ENCODE measurements at regions not wholly inside any gene's neighbourhood (a gene's known extent, or its start where the extent isn't known, plus 50 kb on each side); places are given as distances from the start of the nearest gene placed in this dataset.

- ChIA-PET POLR2A (no interaction called here), CTCF (no interaction called here)
- no peak for TF ChIP-seq ZNF426 (tag by site-specific recombination; IDR thresholded peaks at IDR 0.05)
- Histone ChIP-seq H3K4me3 (ENCODE audit: low read depth, low read length) (no peak overlapping the region), H3K9me3 (ENCODE audit: control insufficient read depth, insufficient read depth, low read depth, low read length) (no peaks in the 10 kb centered on the region), H3K36me3 (ENCODE audit: control insufficient read depth in 2 of 2, insufficient read depth in 1 of 2, low read length in 2 of 2) (no peaks in the 10 kb centered on the region), H3K4me1 (ENCODE audit: control insufficient read depth, insufficient read depth, low read length) (no peaks in the 10 kb centered on the region), H3K27ac (ENCODE audit: extremely low read depth, low read depth, low read length) (no peak overlapping the region)
Observed at GRCh38 chr2:7880566-7880965, 801.3 kb upstream of the ID2 start.

- ChIA-PET CTCF (no interaction called here), POLR2A (no interaction called here)
- no peaks in the 10 kb centered on the region for H3K9me3 ChIP-seq (ENCODE audit: control insufficient read depth, insufficient read depth, low read depth, low read length)
- H3K27ac ChIP-seq (ENCODE audit: extremely low read depth, low read depth, low read length) = no peak overlapping the region
- H3K4me1 ChIP-seq (ENCODE audit: control insufficient read depth, insufficient read depth, low read length) = no peaks in the 10 kb centered on the region
- no peak overlapping the region for H3K4me3 ChIP-seq (ENCODE audit: low read depth, low read length)
- H3K36me3 ChIP-seq (ENCODE audit: control insufficient read depth in 2 of 2, insufficient read depth in 1 of 2, low read length in 2 of 2) = no peaks in the 10 kb centered on the region
- no peak for TF ChIP-seq ZNF544 (tag by site-specific recombination; IDR thresholded peaks at IDR 0.05)
- no peak for TF ChIP-seq ZNF626 (tag by site-specific recombination; IDR thresholded peaks at IDR 0.05)
- no peak for TF ChIP-seq ZNF510 (tag by site-specific recombination; IDR thresholded peaks at IDR 0.05; ENCODE audit: insufficient replicate concordance)
- no peak for TF ChIP-seq ZNF629 (tag by site-specific recombination; IDR thresholded peaks at IDR 0.05)
Observed at GRCh38 chr2:7881063-7881462, 800.8 kb upstream of the ID2 start.

GRCh38 chr2:7881466-7881865, 800.4 kb upstream of the ID2 start:
- no peaks in the 10 kb centered on the region for H3K4me1 ChIP-seq (ENCODE audit: control insufficient read depth, insufficient read depth, low read length)
- no peak overlapping the region for H3K27ac ChIP-seq (ENCODE audit: extremely low read depth, low read depth, low read length)
- no peak overlapping the region for H3K4me3 ChIP-seq (ENCODE audit: low read depth, low read length)
- POLR2A ChIA-PET = no interaction called here
- H3K9me3 ChIP-seq (ENCODE audit: control insufficient read depth, insufficient read depth, low read depth, low read length) = no peaks in the 10 kb centered on the region
- CTCF ChIA-PET = no interaction called here
- no peaks in the 10 kb centered on the region for H3K36me3 ChIP-seq (ENCODE audit: control insufficient read depth in 2 of 2, insufficient read depth in 1 of 2, low read length in 2 of 2)
- TF ChIP-seq ZSCAN23 (tag by site-specific recombination; IDR thresholded peaks at IDR 0.05) (no peak), GLIS2 (tag by site-specific recombination; IDR thresholded peaks at IDR 0.05) (no peak), ZNF843 (tag by site-specific recombination; IDR thresholded peaks at IDR 0.05) (no peak), ZNF391 (tag by site-specific recombination; IDR thresholded peaks at IDR 0.05; ENCODE audit: borderline replicate concordance, low read depth) (no peak), BCL6B (tag by site-specific recombination; IDR thresholded peaks at IDR 0.05) (no peak), KLF17 (tag by site-specific recombination; IDR thresholded peaks at IDR 0.05) (no peak), ZNF146 (tag by site-specific recombination; IDR thresholded peaks at IDR 0.05) (no peak), TSHZ1 (tag by site-specific recombination; IDR thresholded peaks at IDR 0.05; ENCODE audit: borderline replicate concordance) (no peak), ZNF416 (tag by site-specific recombination; IDR thresholded peaks at IDR 0.05) (no peak), ZNF362 (tag by site-specific recombination; IDR thresholded peaks at IDR 0.05) (no peak), ZNF214 (tag by site-specific recombination; IDR thresholded peaks at IDR 0.05; ENCODE audit: borderline replicate concordance) (no peak), ZNF248 (tag by site-specific recombination; IDR thresholded peaks at IDR 0.05) (no peak), ATF2 (tag by site-specific recombination; IDR thresholded peaks at IDR 0.05; ENCODE audit: low read depth) (no peak), ZNF768 (tag by site-specific recombination; IDR thresholded peaks at IDR 0.05) (no peak), ZNF701 (tag by site-specific recombination; IDR thresholded peaks at IDR 0.05) (no peak), ZNF398 (tag by site-specific recombination; IDR thresholded peaks at IDR 0.05) (no peak), ZNF548 (tag by site-specific recombination; IDR thresholded peaks at IDR 0.05) (no peak), TRIM28 (IDR thresholded peaks at IDR 0.05; ENCODE audit: borderline replicate concordance, low read length) (no peak)
